ENCODE measurements at regions not wholly inside any gene's neighbourhood (a gene's known extent, or its start where the extent isn't known, plus 50 kb on each side); places are given as distances from the start of the nearest gene placed in this dataset.

- TF ChIP-seq, protein P1, sequence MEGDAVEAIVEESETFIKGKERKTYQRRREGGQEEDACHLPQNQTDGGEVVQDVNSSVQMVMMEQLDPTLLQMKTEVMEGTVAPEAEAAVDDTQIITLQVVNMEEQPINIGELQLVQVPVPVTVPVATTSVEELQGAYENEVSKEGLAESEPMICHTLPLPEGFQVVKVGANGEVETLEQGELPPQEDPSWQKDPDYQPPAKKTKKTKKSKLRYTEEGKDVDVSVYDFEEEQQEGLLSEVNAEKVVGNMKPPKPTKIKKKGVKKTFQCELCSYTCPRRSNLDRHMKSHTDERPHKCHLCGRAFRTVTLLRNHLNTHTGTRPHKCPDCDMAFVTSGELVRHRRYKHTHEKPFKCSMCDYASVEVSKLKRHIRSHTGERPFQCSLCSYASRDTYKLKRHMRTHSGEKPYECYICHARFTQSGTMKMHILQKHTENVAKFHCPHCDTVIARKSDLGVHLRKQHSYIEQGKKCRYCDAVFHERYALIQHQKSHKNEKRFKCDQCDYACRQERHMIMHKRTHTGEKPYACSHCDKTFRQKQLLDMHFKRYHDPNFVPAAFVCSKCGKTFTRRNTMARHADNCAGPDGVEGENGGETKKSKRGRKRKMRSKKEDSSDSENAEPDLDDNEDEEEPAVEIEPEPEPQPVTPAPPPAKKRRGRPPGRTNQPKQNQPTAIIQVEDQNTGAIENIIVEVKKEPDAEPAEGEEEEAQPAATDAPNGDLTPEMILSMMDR (IDR thresholded peaks at IDR 0.05) = no peak
- TF ChIP-seq POLR2A (IDR thresholded peaks at IDR 0.05) = no peak
Observed at GRCh38 chr10:55820478-55820877, 540.6 kb downstream of the ZWINT start.

All from uterus (tissue), 2 donors.